OCI-LY7 (cell line): ENCODE measurements at regions not wholly inside any gene's neighbourhood (a gene's known extent, or its start where the extent isn't known, plus 50 kb on each side); places are given as distances from the start of the nearest gene placed in this dataset.
"Not testable (repeated sequence)": the region's sequence is repeated elsewhere in the genome, so short reads cannot be mapped to it uniquely, and the experiment has no call there.

Experiments
- BruUV-seq: library from RNA; stranded (reverse); fragments of 400-500 nt; replicated peaks from 2 replicates; lab custom pipeline; 2021; lab: Mats Ljungman, UMichigan
- CTCF ChIA-PET: fragments of 300-600 bp; sonication (Branson Sonifier 250); formaldehyde crosslinking; loops from one replicate; lab custom pipeline; 2022; ENCODE audit warnings: antibody characterized with exemption; ENCODE audit not compliant: unreplicated experiment; lab: Charles Lee
- POLR2A ChIA-PET: fragments of 300-600 bp; sonication (Branson Sonifier 250); formaldehyde crosslinking; loops from one replicate; lab custom pipeline; 2022; ENCODE audit warnings: antibody characterized with exemption; lab: Charles Lee
- DNase-seq: peaks from one replicate; pipeline ENCODE4 v3.0.0-alpha.2; 2015; ENCODE audit warnings: low spot score
- H2AFZ ChIP-seq: fragments of 200-600 bp; sonication (generic), shearing (Covaris generic); 2 replicates; pipeline ENCODE4 v1.6.1; 2014; ENCODE audit warnings: mild to moderate bottlenecking, antibody characterized with exemption, low read length, moderate library complexity
- H3K27ac ChIP-seq: fragments of 200-600 bp; sonication (generic); 2 replicates; pipeline ENCODE4 v1.5.1; 2014; ENCODE audit warnings: mixed run types, low read depth, mild to moderate bottlenecking, moderate library complexity, low read length, inconsistent platforms; ENCODE audit not compliant: poor library complexity, severe bottlenecking
- H3K36me3 ChIP-seq: fragments of 200-600 bp; sonication (generic); 2 replicates; pipeline ENCODE4 v1.6.1; 2014; ENCODE audit warnings: mild to moderate bottlenecking, antibody characterized with exemption, low read length, moderate library complexity, mixed read lengths; ENCODE audit not compliant: insufficient read depth
- H3K4me1 ChIP-seq: fragments of 200-600 bp; sonication (generic); 2 replicates; pipeline ENCODE4 v1.5.1; 2014; ENCODE audit warnings: mild to moderate bottlenecking, low read length; ENCODE audit not compliant: insufficient read depth, poor library complexity, severe bottlenecking
- H3K4me2 ChIP-seq: fragments of 200-600 bp; sonication (generic); 2 replicates; pipeline ENCODE4 v1.6.1; 2014; ENCODE audit warnings: mild to moderate bottlenecking, low read length
- H3K4me3 ChIP-seq: fragments of 200-600 bp; sonication (generic); 2 replicates; pipeline ENCODE4 v1.5.1; 2014; ENCODE audit warnings: mild to moderate bottlenecking, low read depth, low read length; ENCODE audit not compliant: poor library complexity, severe bottlenecking
- H3K79me2 ChIP-seq: fragments of 200-600 bp; sonication (generic); 2 replicates; pipeline ENCODE4 v1.6.1; 2016; ENCODE audit warnings: low read depth, mild to moderate bottlenecking, low read length, moderate library complexity, mixed read lengths; ENCODE audit not compliant: insufficient read depth
- H3K9me2 ChIP-seq: fragments of 200-600 bp; sonication (generic); 2 replicates; pipeline ENCODE4 v1.6.1; 2016; ENCODE audit warnings: mild to moderate bottlenecking, low read length, mixed read lengths; ENCODE audit not compliant: insufficient read depth
- H3K9me3 ChIP-seq: fragments of 200-600 bp; sonication (generic); 2 replicates; pipeline ENCODE4 v1.6.1; 2014; ENCODE audit warnings: mild to moderate bottlenecking, mixed run types, low read length, mixed read lengths
- H4K20me1 ChIP-seq: fragments of 200-600 bp; sonication (generic); 2 replicates; pipeline ENCODE4 v1.6.1; 2014; ENCODE audit warnings: mild to moderate bottlenecking, antibody characterized with exemption, low read length, moderate library complexity, mixed read lengths; ENCODE audit not compliant: insufficient read depth
- EZH2phosphoT487 ChIP-seq: fragments of 200-600 bp; sonication (generic); IDR thresholded peaks from 2 replicates; pipeline ENCODE4 v1.6.1; 2018; ENCODE audit warnings: low read depth, borderline replicate concordance, mild to moderate bottlenecking, mixed run types, antibody characterized with exemption, low read length, moderate library complexity, mixed read lengths
- intact Hi-C: fragments of 100-400 bp; cut with micrococcal nuclease; formaldehyde crosslinking; loops from one replicate; pipeline ENCODE4 v1.10.0; 2022; ENCODE audit not compliant: unreplicated experiment
- TF ChIP-seq, protein P1 (sequence below): fragments of 200-600 bp; sonication (generic); conservative IDR thresholded peaks from 2 replicates; pipeline ENCODE4 v1.5.1; 2014; ENCODE audit warnings: mild to moderate bottlenecking, antibody characterized with exemption, low read length, moderate library complexity, mixed read lengths

GRCh38 chrX:114465689-114466088 is 118.2 kb upstream of the HTR2C start:
- no peaks in the 10 kb centered on the region for H3K79me2 ChIP-seq
- no peaks in the 10 kb centered on the region for H3K4me1 ChIP-seq
- H3K4me2 ChIP-seq: no peak overlapping the region
- TF ChIP-seq, protein P1, sequence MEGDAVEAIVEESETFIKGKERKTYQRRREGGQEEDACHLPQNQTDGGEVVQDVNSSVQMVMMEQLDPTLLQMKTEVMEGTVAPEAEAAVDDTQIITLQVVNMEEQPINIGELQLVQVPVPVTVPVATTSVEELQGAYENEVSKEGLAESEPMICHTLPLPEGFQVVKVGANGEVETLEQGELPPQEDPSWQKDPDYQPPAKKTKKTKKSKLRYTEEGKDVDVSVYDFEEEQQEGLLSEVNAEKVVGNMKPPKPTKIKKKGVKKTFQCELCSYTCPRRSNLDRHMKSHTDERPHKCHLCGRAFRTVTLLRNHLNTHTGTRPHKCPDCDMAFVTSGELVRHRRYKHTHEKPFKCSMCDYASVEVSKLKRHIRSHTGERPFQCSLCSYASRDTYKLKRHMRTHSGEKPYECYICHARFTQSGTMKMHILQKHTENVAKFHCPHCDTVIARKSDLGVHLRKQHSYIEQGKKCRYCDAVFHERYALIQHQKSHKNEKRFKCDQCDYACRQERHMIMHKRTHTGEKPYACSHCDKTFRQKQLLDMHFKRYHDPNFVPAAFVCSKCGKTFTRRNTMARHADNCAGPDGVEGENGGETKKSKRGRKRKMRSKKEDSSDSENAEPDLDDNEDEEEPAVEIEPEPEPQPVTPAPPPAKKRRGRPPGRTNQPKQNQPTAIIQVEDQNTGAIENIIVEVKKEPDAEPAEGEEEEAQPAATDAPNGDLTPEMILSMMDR: no peak
- TF ChIP-seq EZH2phosphoT487: no peak
- CTCF ChIA-PET: no interaction called here
- H3K9me2 ChIP-seq: no peaks in the 10 kb centered on the region
- no peaks in the 10 kb centered on the region for H4K20me1 ChIP-seq
- POLR2A ChIA-PET: no interaction called here
- no peak overlapping the region for H2AFZ ChIP-seq
- intact Hi-C loops: no loop called here
- no peak overlapping the region for H3K27ac ChIP-seq
- H3K9me3 ChIP-seq: no peaks in the 10 kb centered on the region
- no peak overlapping the region for H3K4me3 ChIP-seq
- no peaks in the 10 kb centered on the region for H3K36me3 ChIP-seq
- DNase-seq: no peak
- BruUV-seq: no TSS peak

DNA sequence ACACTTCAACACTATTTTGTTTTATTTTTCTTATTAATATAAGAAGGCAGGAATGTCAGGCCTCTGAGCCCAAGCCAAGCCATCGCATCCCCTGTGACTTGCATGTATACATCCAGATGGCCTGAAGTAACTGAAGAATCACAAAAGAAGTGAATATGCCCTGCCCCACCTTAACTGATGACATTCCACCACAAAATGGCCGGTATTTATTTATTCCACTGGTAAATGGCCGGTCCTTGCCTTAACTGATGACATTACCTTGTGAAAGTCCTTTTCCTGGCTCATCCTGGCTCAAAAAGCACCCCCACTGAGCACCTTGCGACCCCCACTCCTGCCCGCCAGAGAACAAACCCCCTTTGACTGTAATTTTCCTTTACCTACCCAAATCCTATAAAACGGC is 111.9 kb upstream of the HTR2C start:
- H3K4me3 ChIP-seq, POLR2A ChIA-PET, H2AFZ ChIP-seq, H3K79me2 ChIP-seq, BruUV-seq, H3K36me3 ChIP-seq, H3K4me2 ChIP-seq, intact Hi-C loops, H3K9me3 ChIP-seq, CTCF ChIA-PET, H4K20me1 ChIP-seq, H3K9me2 ChIP-seq, H3K27ac ChIP-seq, DNase-seq, H3K4me1 ChIP-seq: not testable (repeated sequence)

GRCh38 chrX:114472788-114473187 is 111.1 kb upstream of the HTR2C start:
- no TSS peak for BruUV-seq
- H2AFZ ChIP-seq: no peak overlapping the region
- H3K4me2 ChIP-seq: no peak overlapping the region
- TF ChIP-seq, protein P1: no peak
- no peak for TF ChIP-seq EZH2phosphoT487
- intact Hi-C loops: no loop called here
- no peaks in the 10 kb centered on the region for H3K4me1 ChIP-seq
- no peak for DNase-seq
- no peak overlapping the region for H3K27ac ChIP-seq
- ChIA-PET POLR2A (no interaction called here), CTCF (no interaction called here)
- H3K9me2 ChIP-seq: no peaks in the 10 kb centered on the region
- no peaks in the 10 kb centered on the region for H3K9me3 ChIP-seq
- no peaks in the 10 kb centered on the region for H4K20me1 ChIP-seq
- H3K36me3 ChIP-seq: no peaks in the 10 kb centered on the region
- no peaks in the 10 kb centered on the region for H3K79me2 ChIP-seq
- no peak overlapping the region for H3K4me3 ChIP-seq
